K562 (cell line): ENCODE measurements at regions not wholly inside any gene's neighbourhood (a gene's known extent, or its start where the extent isn't known, plus 50 kb on each side); places are given as distances from the start of the nearest gene placed in this dataset.

Experiments used
- ATAC-seq: fragments of 200-7000 bp; cut with Tn5 transposase; 3 replicates; pipeline ENCODE4 v1.9.1; 2020; ENCODE audit warnings: moderate library complexity
- BruUV-seq: library from RNA; stranded (reverse); fragments of 400-500 nt; replicated peaks from 2 replicates; lab custom pipeline; 2021; lab: Mats Ljungman, UMichigan
- CTCF ChIA-PET: fragments of 300-600 bp; formaldehyde crosslinking; extraction: SDS; loops from one replicate; lab custom pipeline; 2021; ENCODE audit warnings: low intra/inter-chr PET ratio; lab: Yijun Ruan, JAX
- POLR2A ChIA-PET: fragments of 300-600, 350-650 bp; sonication (Branson Sonifier 250); formaldehyde crosslinking; extraction: SDS; loops from one replicate; lab custom pipeline; 2021; ENCODE audit warnings: antibody characterized with exemption, inconsistent platforms; lab: Yijun Ruan, JAX
- DNase-seq, 4 experiments: peaks; one replicate each; pipeline versions ENCODE4 v3.0.0 to v3.0.0-alpha.2; 2011 to 2018; ENCODE audit warnings: low spot score in 3 of 4, mixed read lengths in 3 of 4; ENCODE audit errors: extremely low read depth in 1 of 4
- FAIRE-seq: peaks from 2 replicates; lab custom pipeline; 2011; peaks lifted over from hg19 to GRCh38; lab: Jason Lieb, UNC
- H2AFZ ChIP-seq: 2 replicates; pipeline ENCODE4 v1.6.0; 2011; ENCODE audit warnings: low read depth, low read length, control low read depth, inconsistent platforms
- H3K27ac ChIP-seq: fragments of 200-600 bp; 3 replicates; pipeline ENCODE4 v1.8.0; 2011; ENCODE audit warnings: low read depth, mild to moderate bottlenecking, control low read depth, inconsistent platforms, low read length, moderate library complexity, mixed read lengths; ENCODE audit errors: extremely low read depth
- H3K27me3 ChIP-seq, 2 experiments: fragments of 300-600 bp in 1 of 2; 2 replicates in 1 of 2; 3 replicates in 1 of 2; pipeline versions ENCODE4 v1.6.0 to v1.8.0; 2011; ENCODE audit warnings: inconsistent platforms in 2 of 2, low read length in 2 of 2, mild to moderate bottlenecking in 1 of 2, mixed read lengths in 1 of 2, moderate library complexity in 1 of 2; ENCODE audit not compliant: control insufficient read depth in 2 of 2, insufficient read depth in 2 of 2
- H3K36me3 ChIP-seq: fragments of 300-600 bp; 3 replicates; pipeline ENCODE4 v1.8.0; 2011; ENCODE audit warnings: mild to moderate bottlenecking, low read length, inconsistent platforms; ENCODE audit not compliant: control insufficient read depth, insufficient read depth
- H3K4me1 ChIP-seq, 2 experiments: fragments of 200-600 bp in 1 of 2; replicated peaks in 1 of 2; 2 replicates in 1 of 2; 3 replicates in 1 of 2; pipeline versions ENCODE4 v1.5.1 to v1.8.0; 2011; ENCODE audit warnings: inconsistent platforms in 2 of 2, low read length in 2 of 2, mild to moderate bottlenecking in 1 of 2, mixed read lengths in 1 of 2, moderate library complexity in 1 of 2; ENCODE audit not compliant: control insufficient read depth in 2 of 2, insufficient read depth in 2 of 2
- H3K4me2 ChIP-seq: 2 replicates; pipeline ENCODE4 v1.6.1; 2011; ENCODE audit warnings: low read length, control low read depth, inconsistent platforms, mixed read lengths; ENCODE audit not compliant: insufficient read depth
- H3K4me3 ChIP-seq: fragments of 200-600 bp; sonication (generic), shearing (Covaris generic); 2 replicates; pipeline ENCODE4 v1.5.1; 2016; ENCODE audit warnings: control low read depth, inconsistent platforms
- H3K79me2 ChIP-seq: fragments of 200-600 bp; 3 replicates; pipeline ENCODE4 v1.8.0; 2011; ENCODE audit warnings: low read length, inconsistent platforms; ENCODE audit not compliant: control insufficient read depth, insufficient read depth
- H3K9ac ChIP-seq, 2 experiments: 2 replicates each; pipeline versions ENCODE4 v1.6.0 to v1.6.1; 2011; ENCODE audit warnings: low read depth in 2 of 2, low read length in 2 of 2, control low read depth in 1 of 2, inconsistent platforms in 1 of 2, mild to moderate bottlenecking in 1 of 2, mixed read lengths in 1 of 2; ENCODE audit not compliant: insufficient read depth in 1 of 2
- H3K9me1 ChIP-seq: one replicate; pipeline ENCODE4 v1.6.0; 2011; ENCODE audit warnings: inconsistent platforms, mild to moderate bottlenecking, low read length, moderate library complexity; ENCODE audit not compliant: control insufficient read depth, insufficient read depth
- H3K9me3 ChIP-seq: replicated peaks from 2 replicates; pipeline ENCODE4 v1.5.1; 2011; ENCODE audit warnings: low read depth, low read length, inconsistent platforms; ENCODE audit not compliant: control insufficient read depth, insufficient read depth
- H4K20me1 ChIP-seq: replicated peaks from 2 replicates; pipeline ENCODE4 v1.6.1; 2011; ENCODE audit warnings: low read length, inconsistent platforms, mixed read lengths; ENCODE audit not compliant: control insufficient read depth, insufficient read depth
- CBFA2T2 ChIP-seq: fragments of 450-650 bp; conservative IDR thresholded peaks from 2 replicates; pipeline ENCODE4 v1.6.1; 2017; ENCODE audit warnings: mild to moderate bottlenecking
- CHD1 ChIP-seq: fragments of 200-600 bp; sonication (generic); IDR thresholded peaks from one replicate; pipeline ENCODE4 v1.6.1; 2012; ENCODE audit warnings: mild to moderate bottlenecking, moderate library complexity, low read length, inconsistent platforms
- DIDO1 ChIP-seq: fragments of 450-650 bp; IDR thresholded peaks from 2 replicates; pipeline ENCODE4 v1.6.1; 2016; ENCODE audit warnings: low read depth, missing biosample characterization, missing genetic modification characterization
- DPF2 ChIP-seq: fragments of 450-650 bp; IDR thresholded peaks from 2 replicates; pipeline ENCODE4 v1.6.1; 2016
- ELF1 ChIP-seq: fragments of 200-800 bp; sonication (Bioruptor generic); IDR thresholded peaks from 2 replicates; pipeline ENCODE4 v1.6.1; 2016; ENCODE audit warnings: missing genetic modification characterization, missing compliant biosample characterization
- HDAC2 ChIP-seq: fragments of 450-650 bp; IDR thresholded peaks from 2 replicates; pipeline ENCODE4 v1.6.1; 2016; ENCODE audit warnings: mild to moderate bottlenecking
- NEUROD1 ChIP-seq: fragments of 150-350 bp; IDR thresholded peaks from 2 replicates; pipeline ENCODE4 v1.6.1; 2014; ENCODE audit warnings: borderline replicate concordance, low read length, low read depth; ENCODE audit not compliant: partially characterized antibody
- ZNF511 ChIP-seq: sonication (generic); formaldehyde crosslinking; IDR thresholded peaks from 2 replicates; pipeline ENCODE4 v1.8.0; 2022; ENCODE audit warnings: mild to moderate bottlenecking, missing genetic modification reagents
- ZNF655 ChIP-seq: fragments of 250-450 bp; sonication (Bioruptor Pico); IDR thresholded peaks from 2 replicates; pipeline ENCODE4 v1.5.0; 2021
- ZNF764 ChIP-seq: fragments of 250-450 bp; sonication (Bioruptor Pico); IDR thresholded peaks from 2 replicates; pipeline ENCODE4 v1.4.0; 2020; ENCODE audit warnings: low read depth, mild to moderate bottlenecking, moderate library complexity
- WGBS: fragments of 100-300 bp; shearing (Covaris generic); methylation state at CpG from one replicate; pipeline ENCODE4 v1.1.6; 2016; ENCODE audit warnings: low coverage, mixed read lengths; ENCODE audit not compliant: insufficient coverage; ENCODE audit errors: missing lambda C conversion rate; 5-methylcytosine and 5-hydroxymethylcytosine counted together
- in situ Hi-C: fragments of 300-500 bp; cut with MboI; formaldehyde crosslinking; loops from 4 replicates; pipeline ENCODE4 v1.15.0; 2018; ENCODE audit warnings: inconsistent platforms, mixed read lengths
- intact Hi-C: fragments of 100-400 bp; cut with micrococcal nuclease; formaldehyde crosslinking; loops from 2 replicates; pipeline ENCODE4 v1.14.2; 2022
- TF ChIP-seq, protein P1 (sequence below): fragments of 450-650 bp; conservative IDR thresholded peaks from 2 replicates; pipeline ENCODE4 v1.6.1; 2016; ENCODE audit warnings: missing genetic modification characterization, low read depth, mild to moderate bottlenecking, control low read depth, missing compliant biosample characterization
- TF ChIP-seq, protein P2 (sequence below): sonication (generic); formaldehyde crosslinking; IDR thresholded peaks from 2 replicates; pipeline ENCODE4 v1.8.1; 2022; ENCODE audit warnings: missing genetic modification reagents
- TF ChIP-seq, protein P3 (sequence below): IDR thresholded peaks from 2 replicates; pipeline ENCODE4 v1.6.1; 2011; ENCODE audit warnings: borderline replicate concordance, low read depth, mild to moderate bottlenecking, moderate library complexity, low read length; ENCODE audit not compliant: insufficient read depth, poor library complexity, severe bottlenecking
- TF ChIP-seq, protein P4 (sequence below), 3 experiments: IDR thresholded peaks in 2 of 3; conservative IDR thresholded peaks in 1 of 3; 2 replicates each; pipeline ENCODE4 v1.5.1; 2011 to 2012; ENCODE audit warnings: low read length in 3 of 3, mild to moderate bottlenecking in 3 of 3, control low read depth in 2 of 3, improper control_type of control experiment in 1 of 3, inconsistent platforms in 1 of 3, low read depth in 1 of 3, mixed read lengths in 1 of 3, moderate library complexity in 1 of 3; ENCODE audit not compliant: insufficient read depth in 2 of 3

DNA sequence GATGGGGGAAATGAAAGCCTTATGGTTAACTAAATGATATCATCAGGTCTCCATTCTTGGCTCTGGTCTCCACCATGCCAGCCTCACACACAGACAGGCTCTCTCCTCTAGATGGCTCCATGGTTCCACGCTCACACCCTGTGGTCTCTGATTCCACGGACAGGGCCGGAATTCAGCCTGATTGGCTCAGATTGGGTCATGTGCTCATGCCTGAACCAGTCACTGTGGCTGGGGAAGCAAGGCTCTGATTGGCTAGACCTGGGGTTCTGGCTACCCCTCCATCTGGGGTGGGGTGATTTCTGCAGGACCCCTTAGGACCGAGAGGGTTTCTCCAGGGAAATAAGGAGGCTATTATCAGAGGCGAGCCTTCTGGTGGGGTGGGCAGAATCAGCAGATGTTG lies 277.0 kb downstream of the PTPRU start:
- 0% methylated on average over 5 of the region's 5 CpGs for WGBS
- Histone ChIP-seq H3K4me1 (no peaks in the 10 kb centered on the region), H3K9me3 (no peaks in the 10 kb centered on the region), H4K20me1 (no peaks in the 10 kb centered on the region), H3K4me2 (no peak overlapping the region), H3K27me3 (peaks cover 0 to 4% of the 10 kb centered on the region in 2 experiments; a peak in 1 of 5 replicates), H3K4me3 (no peak overlapping the region), H3K79me2 (no peaks in the 10 kb centered on the region), H3K9me1 (no peaks in the 10 kb centered on the region), H3K36me3 (no peaks in the 10 kb centered on the region), H2AFZ (peak overlapping the region; percentile 38), H3K9ac (no peak overlapping the region), H3K27ac (no peak overlapping the region)
- in situ Hi-C loops, result no loop called here
- FAIRE-seq (peak; percentile 95), ATAC-seq (peak; percentile 100), DNase-seq (peak; percentile 72 to 83 (median 74))
- intact Hi-C loops, result loop anchor here (10.0 kb wide), 1 partner anchor 1191 kb away; no protein-coding TSS in a partner anchor
- POLR2A ChIA-PET, result interaction anchor here (1.0 kb wide), 1 partner anchor 10 kb away, joined by 3 read pairs; no protein-coding TSS in a partner anchor
- BruUV-seq, result no TSS peak
- CTCF ChIA-PET, result no interaction called here
- TF ChIP-seq ZNF511 (CRISPR knock-in tag) (no peak), CBFA2T2 (peak; percentile 30; the same call in 1 of the 2 replicates), DIDO1 (tag) (no peak), ZNF655 (CRISPR knock-in tag) (no peak), NEUROD1 (no peak), ELF1 (no peak), HDAC2 (no peak), CHD1 (no peak), ZNF764 (CRISPR knock-in tag) (no peak), DPF2 (no peak)
- TF ChIP-seq, protein P1, sequence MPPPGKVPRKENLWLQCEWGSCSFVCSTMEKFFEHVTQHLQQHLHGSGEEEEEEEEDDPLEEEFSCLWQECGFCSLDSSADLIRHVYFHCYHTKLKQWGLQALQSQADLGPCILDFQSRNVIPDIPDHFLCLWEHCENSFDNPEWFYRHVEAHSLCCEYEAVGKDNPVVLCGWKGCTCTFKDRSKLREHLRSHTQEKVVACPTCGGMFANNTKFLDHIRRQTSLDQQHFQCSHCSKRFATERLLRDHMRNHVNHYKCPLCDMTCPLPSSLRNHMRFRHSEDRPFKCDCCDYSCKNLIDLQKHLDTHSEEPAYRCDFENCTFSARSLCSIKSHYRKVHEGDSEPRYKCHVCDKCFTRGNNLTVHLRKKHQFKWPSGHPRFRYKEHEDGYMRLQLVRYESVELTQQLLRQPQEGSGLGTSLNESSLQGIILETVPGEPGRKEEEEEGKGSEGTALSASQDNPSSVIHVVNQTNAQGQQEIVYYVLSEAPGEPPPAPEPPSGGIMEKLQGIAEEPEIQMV (tag), result no peak
- TF ChIP-seq, protein P2, sequence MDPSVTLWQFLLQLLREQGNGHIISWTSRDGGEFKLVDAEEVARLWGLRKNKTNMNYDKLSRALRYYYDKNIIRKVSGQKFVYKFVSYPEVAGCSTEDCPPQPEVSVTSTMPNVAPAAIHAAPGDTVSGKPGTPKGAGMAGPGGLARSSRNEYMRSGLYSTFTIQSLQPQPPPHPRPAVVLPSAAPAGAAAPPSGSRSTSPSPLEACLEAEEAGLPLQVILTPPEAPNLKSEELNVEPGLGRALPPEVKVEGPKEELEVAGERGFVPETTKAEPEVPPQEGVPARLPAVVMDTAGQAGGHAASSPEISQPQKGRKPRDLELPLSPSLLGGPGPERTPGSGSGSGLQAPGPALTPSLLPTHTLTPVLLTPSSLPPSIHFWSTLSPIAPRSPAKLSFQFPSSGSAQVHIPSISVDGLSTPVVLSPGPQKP (CRISPR knock-in tag), result no peak
- TF ChIP-seq, protein P3, sequence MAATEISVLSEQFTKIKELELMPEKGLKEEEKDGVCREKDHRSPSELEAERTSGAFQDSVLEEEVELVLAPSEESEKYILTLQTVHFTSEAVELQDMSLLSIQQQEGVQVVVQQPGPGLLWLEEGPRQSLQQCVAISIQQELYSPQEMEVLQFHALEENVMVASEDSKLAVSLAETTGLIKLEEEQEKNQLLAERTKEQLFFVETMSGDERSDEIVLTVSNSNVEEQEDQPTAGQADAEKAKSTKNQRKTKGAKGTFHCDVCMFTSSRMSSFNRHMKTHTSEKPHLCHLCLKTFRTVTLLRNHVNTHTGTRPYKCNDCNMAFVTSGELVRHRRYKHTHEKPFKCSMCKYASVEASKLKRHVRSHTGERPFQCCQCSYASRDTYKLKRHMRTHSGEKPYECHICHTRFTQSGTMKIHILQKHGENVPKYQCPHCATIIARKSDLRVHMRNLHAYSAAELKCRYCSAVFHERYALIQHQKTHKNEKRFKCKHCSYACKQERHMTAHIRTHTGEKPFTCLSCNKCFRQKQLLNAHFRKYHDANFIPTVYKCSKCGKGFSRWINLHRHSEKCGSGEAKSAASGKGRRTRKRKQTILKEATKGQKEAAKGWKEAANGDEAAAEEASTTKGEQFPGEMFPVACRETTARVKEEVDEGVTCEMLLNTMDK, result peak; percentile 30
- TF ChIP-seq, protein P4, sequence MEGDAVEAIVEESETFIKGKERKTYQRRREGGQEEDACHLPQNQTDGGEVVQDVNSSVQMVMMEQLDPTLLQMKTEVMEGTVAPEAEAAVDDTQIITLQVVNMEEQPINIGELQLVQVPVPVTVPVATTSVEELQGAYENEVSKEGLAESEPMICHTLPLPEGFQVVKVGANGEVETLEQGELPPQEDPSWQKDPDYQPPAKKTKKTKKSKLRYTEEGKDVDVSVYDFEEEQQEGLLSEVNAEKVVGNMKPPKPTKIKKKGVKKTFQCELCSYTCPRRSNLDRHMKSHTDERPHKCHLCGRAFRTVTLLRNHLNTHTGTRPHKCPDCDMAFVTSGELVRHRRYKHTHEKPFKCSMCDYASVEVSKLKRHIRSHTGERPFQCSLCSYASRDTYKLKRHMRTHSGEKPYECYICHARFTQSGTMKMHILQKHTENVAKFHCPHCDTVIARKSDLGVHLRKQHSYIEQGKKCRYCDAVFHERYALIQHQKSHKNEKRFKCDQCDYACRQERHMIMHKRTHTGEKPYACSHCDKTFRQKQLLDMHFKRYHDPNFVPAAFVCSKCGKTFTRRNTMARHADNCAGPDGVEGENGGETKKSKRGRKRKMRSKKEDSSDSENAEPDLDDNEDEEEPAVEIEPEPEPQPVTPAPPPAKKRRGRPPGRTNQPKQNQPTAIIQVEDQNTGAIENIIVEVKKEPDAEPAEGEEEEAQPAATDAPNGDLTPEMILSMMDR (IDR thresholded peaks at IDR 0.05 in 2 of 3, conservative IDR thresholded peaks at IDR 0.05 in 1 of 3; ENCODE audit: insufficient read depth in 2 of 3, low read depth in 1 of 3, low read length in 3 of 3), result peak; percentile 70 to 87 (median 78)
